ENCODE measurements at regions not wholly inside any gene's neighbourhood (a gene's known extent, or its start where the extent isn't known, plus 50 kb on each side); places are given as distances from the start of the nearest gene placed in this dataset.
A peak's percentile ranks its signal among the peaks of the same experiment; 100 is the strongest.

- in situ Hi-C loops (cut with HindIII; ENCODE audit: low pct_unique_long_range_greater_than_20kb, low sequenced_read_pairs): no loop called here
- no peak for DNase-seq (ENCODE audit: low read depth, low spot score)
Observed at GRCh38 chr13:22648320-22648801, 532.4 kb upstream of the SGCG start.

GRCh38 chr13:22652796-22653195, 528.0 kb upstream of the SGCG start:
- in situ Hi-C loops (cut with HindIII; ENCODE audit: low pct_unique_long_range_greater_than_20kb, low sequenced_read_pairs): no loop called here
- no peak for DNase-seq (ENCODE audit: low read depth, low spot score)

GRCh38 chr13:22653866-22654265, 526.9 kb upstream of the SGCG start:
- in situ Hi-C loops (cut with HindIII; ENCODE audit: low pct_unique_long_range_greater_than_20kb, low sequenced_read_pairs): no loop called here
- DNase-seq (ENCODE audit: low read depth, low spot score): no peak

- in situ Hi-C loops (cut with HindIII; ENCODE audit: low pct_unique_long_range_greater_than_20kb, low sequenced_read_pairs): no loop called here
- no peak for DNase-seq (ENCODE audit: low read depth, low spot score)
Observed at GRCh38 chr13:22655106-22655852, 525.5 kb upstream of the SGCG start.

- DNase-seq (ENCODE audit: low read depth, low spot score): no peak
- in situ Hi-C loops (cut with HindIII; ENCODE audit: low pct_unique_long_range_greater_than_20kb, low sequenced_read_pairs): no loop called here
Observed at GRCh38 chr13:22662771-22663170, 518.0 kb upstream of the SGCG start.

- in situ Hi-C loops (cut with HindIII; ENCODE audit: low pct_unique_long_range_greater_than_20kb, low sequenced_read_pairs): no loop called here
- DNase-seq (ENCODE audit: low read depth, low spot score): no peak
Observed at GRCh38 chr13:22665506-22665905, 515.3 kb upstream of the SGCG start.

GRCh38 chr13:22690756-22691155, 490.0 kb upstream of the SGCG start:
- DNase-seq (ENCODE audit: low read depth, low spot score): no peak
- in situ Hi-C loops (cut with HindIII; ENCODE audit: low pct_unique_long_range_greater_than_20kb, low sequenced_read_pairs): no loop called here

- DNase-seq (ENCODE audit: low read depth, low spot score): no peak
- in situ Hi-C loops (cut with HindIII; ENCODE audit: low pct_unique_long_range_greater_than_20kb, low sequenced_read_pairs): no loop called here
Observed at GRCh38 chr13:22693691-22694090, 487.1 kb upstream of the SGCG start.

GRCh38 chr13:22696433-22696832, 484.3 kb upstream of the SGCG start:
- in situ Hi-C loops (cut with HindIII; ENCODE audit: low pct_unique_long_range_greater_than_20kb, low sequenced_read_pairs): no loop called here
- DNase-seq (ENCODE audit: low read depth, low spot score): no peak

GRCh38 chr13:22698467-22698866, 482.3 kb upstream of the SGCG start:
- in situ Hi-C loops (cut with HindIII; ENCODE audit: low pct_unique_long_range_greater_than_20kb, low sequenced_read_pairs): no loop called here
- DNase-seq (ENCODE audit: low read depth, low spot score): no peak

GRCh38 chr13:22700246-22700887, 480.4 kb upstream of the SGCG start:
- no peak for DNase-seq (ENCODE audit: low read depth, low spot score)
- in situ Hi-C loops (cut with HindIII; ENCODE audit: low pct_unique_long_range_greater_than_20kb, low sequenced_read_pairs): no loop called here

- in situ Hi-C loops (cut with HindIII; ENCODE audit: low pct_unique_long_range_greater_than_20kb, low sequenced_read_pairs): no loop called here
- DNase-seq (ENCODE audit: low read depth, low spot score): peak; percentile 1
Observed at GRCh38 chr13:22703601-22704209, 477.1 kb upstream of the SGCG start.

- in situ Hi-C loops (cut with HindIII; ENCODE audit: low pct_unique_long_range_greater_than_20kb, low sequenced_read_pairs): no loop called here
- DNase-seq (ENCODE audit: low read depth, low spot score): no peak
Observed at GRCh38 chr13:22707946-22708345, 472.8 kb upstream of the SGCG start.

- in situ Hi-C loops (cut with HindIII; ENCODE audit: low pct_unique_long_range_greater_than_20kb, low sequenced_read_pairs): no loop called here
Observed at GRCh38 chr13:22717036-22717435, 463.7 kb upstream of the SGCG start.

GRCh38 chr13:22726726-22727125, 454.1 kb upstream of the SGCG start:
- in situ Hi-C loops (cut with HindIII; ENCODE audit: low pct_unique_long_range_greater_than_20kb, low sequenced_read_pairs): no loop called here
- no peak for DNase-seq (ENCODE audit: low read depth, low spot score)

More at GRCh38 chr13:22717036-22717435, 463.7 kb upstream of the SGCG start:
- DNase-seq (ENCODE audit: low read depth, low spot score): no peak

- peak; percentile 32 for DNase-seq (ENCODE audit: low read depth, low spot score)
- in situ Hi-C loops (cut with HindIII; ENCODE audit: low pct_unique_long_range_greater_than_20kb, low sequenced_read_pairs): no loop called here
Observed at GRCh38 chr13:22735011-22735995, 445.5 kb upstream of the SGCG start.

- in situ Hi-C loops (cut with HindIII; ENCODE audit: low pct_unique_long_range_greater_than_20kb, low sequenced_read_pairs): no loop called here
- no peak for DNase-seq (ENCODE audit: low read depth, low spot score)
Observed at GRCh38 chr13:22736084-22736767, 444.6 kb upstream of the SGCG start.
